ENCODE measurements at regions not wholly inside any gene's neighbourhood (a gene's known extent, or its start where the extent isn't known, plus 50 kb on each side); places are given as distances from the start of the nearest gene placed in this dataset.

GRCh38 chr17:69605571-69605970, 191.1 kb downstream of the MAP2K6 start:
- Histone ChIP-seq H3K27me3 (no peaks in the 10 kb centered on the region), H3K4me3 (no peak overlapping the region), H3K27ac (no peak overlapping the region), H3K9me3 (no peaks in the 10 kb centered on the region), H3K36me3 (no peaks in the 10 kb centered on the region), H3K4me1 (peaks cover 15 to 38% (median 19%) of the 10 kb centered on the region in 3 donors)
- ATAC-seq = no peak
- TF ChIP-seq POLR2AphosphoS5 (IDR thresholded peaks at IDR 0.05) = no peak
- 82 to 86% methylated on average over 5 of the region's 5 CpGs for WGBS, 2 donors (ENCODE audit: low coverage in 1 of 2)

GRCh38 chr17:69606142-69606800, 191.8 kb downstream of the MAP2K6 start:
- 50 to 76% methylated on average over 4 to 5 of the region's 5 CpGs for WGBS, 2 donors (ENCODE audit: low coverage in 1 of 2)
- TF ChIP-seq POLR2A (IDR thresholded peaks at IDR 0.05) (no peak), POLR2AphosphoS5 (IDR thresholded peaks at IDR 0.05) (no peak)
- no peak overlapping the region for H3K4me3 ChIP-seq
- H3K36me3 ChIP-seq = no peaks in the 10 kb centered on the region
- H3K4me1 ChIP-seq = peaks cover 15 to 38% (median 19%) of the 10 kb centered on the region in 3 donors
- ATAC-seq = no peak
- no peaks in the 10 kb centered on the region for H3K9me3 ChIP-seq
- no peaks in the 10 kb centered on the region for H3K27me3 ChIP-seq
- H3K27ac ChIP-seq = peak overlapping the region in 1 of 4 donors; percentile 62

- Histone ChIP-seq H3K27me3 (no peaks in the 10 kb centered on the region), H3K27ac (peak overlapping the region; percentile 59 to 73 (median 62)), H3K4me3 (no peak overlapping the region), H3K36me3 (no peaks in the 10 kb centered on the region), H3K4me1 (peaks cover 15 to 38% (median 19%) of the 10 kb centered on the region in 3 donors), H3K9me3 (no peaks in the 10 kb centered on the region)
- WGBS, 2 donors (ENCODE audit: low coverage in 1 of 2) = 20 to 28% methylated on average over 5 to 6 of the region's 6 CpGs
- ATAC-seq = peak; percentile 82
- TF ChIP-seq POLR2AphosphoS5 (IDR thresholded peaks at IDR 0.05) = peak; percentile 17
- peak; percentile 71 to 88 (median 86) for TF ChIP-seq CTCF (IDR thresholded peaks at IDR 0.05)
- no peak for TF ChIP-seq POLR2A (IDR thresholded peaks at IDR 0.05)
Observed at GRCh38 chr17:69607162-69607834, 192.8 kb downstream of the MAP2K6 start.

- ATAC-seq = no peak
- Histone ChIP-seq H3K27me3 (no peaks in the 10 kb centered on the region), H3K4me1 (peaks cover 15 to 38% (median 19%) of the 10 kb centered on the region in 3 donors), H3K27ac (peak overlapping the region; percentile 29 to 73 (median 66)), H3K4me3 (no peak overlapping the region), H3K36me3 (no peaks in the 10 kb centered on the region), H3K9me3 (no peaks in the 10 kb centered on the region)
- WGBS, 2 donors (ENCODE audit: low coverage in 1 of 2) = 21 to 63% methylated on average over 2 of the region's 2 CpGs
- TF ChIP-seq POLR2AphosphoS5 (IDR thresholded peaks at IDR 0.05) = no peak
- no peak for TF ChIP-seq CTCF (IDR thresholded peaks at IDR 0.05)
- TF ChIP-seq POLR2A (IDR thresholded peaks at IDR 0.05) = no peak
- no peak for TF ChIP-seq EP300 (IDR thresholded peaks at IDR 0.05)
Observed at GRCh38 chr17:69608141-69608540, 193.6 kb downstream of the MAP2K6 start.

GRCh38 chr17:69608808-69609472, 194.4 kb downstream of the MAP2K6 start:
- Histone ChIP-seq H3K27ac (peak overlapping the region in 3 of 4 donors; percentile 62 to 73 (median 71)), H3K27me3 (no peaks in the 10 kb centered on the region), H3K36me3 (no peaks in the 10 kb centered on the region), H3K4me1 (peaks cover 15 to 38% (median 19%) of the 10 kb centered on the region in 3 donors), H3K9me3 (no peaks in the 10 kb centered on the region), H3K4me3 (no peak overlapping the region)
- no peak for TF ChIP-seq EP300 (IDR thresholded peaks at IDR 0.05)
- TF ChIP-seq CTCF (IDR thresholded peaks at IDR 0.05) = no peak
- peak; percentile 60 for TF ChIP-seq POLR2AphosphoS5 (IDR thresholded peaks at IDR 0.05)
- TF ChIP-seq POLR2A (IDR thresholded peaks at IDR 0.05) = no peak
- peak; percentile 77 for ATAC-seq
- WGBS, 2 donors (ENCODE audit: low coverage in 1 of 2) = 31 to 34% methylated on average over 4 of the region's 4 CpGs

Measured in gastroesophageal sphincter (tissue), 4 donors.